OCI-LY7 (cell line): ENCODE measurements at regions not wholly inside any gene's neighbourhood (a gene's known extent, or its start where the extent isn't known, plus 50 kb on each side); places are given as distances from the start of the nearest gene placed in this dataset.

Experiments
- BruUV-seq: library from RNA; stranded (reverse); fragments of 400-500 nt; replicated peaks from 2 replicates; lab custom pipeline; 2021; lab: Mats Ljungman, UMichigan
- CTCF ChIA-PET: fragments of 300-600 bp; sonication (Branson Sonifier 250); formaldehyde crosslinking; loops from one replicate; lab custom pipeline; 2022; ENCODE audit warnings: antibody characterized with exemption; ENCODE audit not compliant: unreplicated experiment; lab: Charles Lee
- POLR2A ChIA-PET: fragments of 300-600 bp; sonication (Branson Sonifier 250); formaldehyde crosslinking; loops from one replicate; lab custom pipeline; 2022; ENCODE audit warnings: antibody characterized with exemption; lab: Charles Lee
- DNase-seq: peaks from one replicate; pipeline ENCODE4 v3.0.0-alpha.2; 2015; ENCODE audit warnings: low spot score
- H2AFZ ChIP-seq: fragments of 200-600 bp; sonication (generic), shearing (Covaris generic); 2 replicates; pipeline ENCODE4 v1.6.1; 2014; ENCODE audit warnings: mild to moderate bottlenecking, antibody characterized with exemption, low read length, moderate library complexity
- H3K27ac ChIP-seq: fragments of 200-600 bp; sonication (generic); 2 replicates; pipeline ENCODE4 v1.5.1; 2014; ENCODE audit warnings: mixed run types, low read depth, mild to moderate bottlenecking, moderate library complexity, low read length, inconsistent platforms; ENCODE audit not compliant: poor library complexity, severe bottlenecking
- H3K36me3 ChIP-seq: fragments of 200-600 bp; sonication (generic); 2 replicates; pipeline ENCODE4 v1.6.1; 2014; ENCODE audit warnings: mild to moderate bottlenecking, antibody characterized with exemption, low read length, moderate library complexity, mixed read lengths; ENCODE audit not compliant: insufficient read depth
- H3K4me1 ChIP-seq: fragments of 200-600 bp; sonication (generic); 2 replicates; pipeline ENCODE4 v1.5.1; 2014; ENCODE audit warnings: mild to moderate bottlenecking, low read length; ENCODE audit not compliant: insufficient read depth, poor library complexity, severe bottlenecking
- H3K4me2 ChIP-seq: fragments of 200-600 bp; sonication (generic); 2 replicates; pipeline ENCODE4 v1.6.1; 2014; ENCODE audit warnings: mild to moderate bottlenecking, low read length
- H3K4me3 ChIP-seq: fragments of 200-600 bp; sonication (generic); 2 replicates; pipeline ENCODE4 v1.5.1; 2014; ENCODE audit warnings: mild to moderate bottlenecking, low read depth, low read length; ENCODE audit not compliant: poor library complexity, severe bottlenecking
- H3K79me2 ChIP-seq: fragments of 200-600 bp; sonication (generic); 2 replicates; pipeline ENCODE4 v1.6.1; 2016; ENCODE audit warnings: low read depth, mild to moderate bottlenecking, low read length, moderate library complexity, mixed read lengths; ENCODE audit not compliant: insufficient read depth
- H3K9me2 ChIP-seq: fragments of 200-600 bp; sonication (generic); 2 replicates; pipeline ENCODE4 v1.6.1; 2016; ENCODE audit warnings: mild to moderate bottlenecking, low read length, mixed read lengths; ENCODE audit not compliant: insufficient read depth
- H3K9me3 ChIP-seq: fragments of 200-600 bp; sonication (generic); 2 replicates; pipeline ENCODE4 v1.6.1; 2014; ENCODE audit warnings: mild to moderate bottlenecking, mixed run types, low read length, mixed read lengths
- H4K20me1 ChIP-seq: fragments of 200-600 bp; sonication (generic); 2 replicates; pipeline ENCODE4 v1.6.1; 2014; ENCODE audit warnings: mild to moderate bottlenecking, antibody characterized with exemption, low read length, moderate library complexity, mixed read lengths; ENCODE audit not compliant: insufficient read depth
- EZH2phosphoT487 ChIP-seq: fragments of 200-600 bp; sonication (generic); IDR thresholded peaks from 2 replicates; pipeline ENCODE4 v1.6.1; 2018; ENCODE audit warnings: low read depth, borderline replicate concordance, mild to moderate bottlenecking, mixed run types, antibody characterized with exemption, low read length, moderate library complexity, mixed read lengths
- intact Hi-C: fragments of 100-400 bp; cut with micrococcal nuclease; formaldehyde crosslinking; loops from one replicate; pipeline ENCODE4 v1.10.0; 2022; ENCODE audit not compliant: unreplicated experiment
- TF ChIP-seq, protein P1 (sequence below): fragments of 200-600 bp; sonication (generic); conservative IDR thresholded peaks from 2 replicates; pipeline ENCODE4 v1.5.1; 2014; ENCODE audit warnings: mild to moderate bottlenecking, antibody characterized with exemption, low read length, moderate library complexity, mixed read lengths

- Histone ChIP-seq H4K20me1 (no peaks in the 10 kb centered on the region), H3K4me1 (no peaks in the 10 kb centered on the region), H3K36me3 (no peaks in the 10 kb centered on the region), H3K79me2 (no peaks in the 10 kb centered on the region), H3K9me3 (no peaks in the 10 kb centered on the region), H3K4me3 (no peak overlapping the region), H3K9me2 (no peaks in the 10 kb centered on the region), H3K27ac (no peak overlapping the region), H3K4me2 (no peak overlapping the region), H2AFZ (no peak overlapping the region)
- TF ChIP-seq EZH2phosphoT487: no peak
- TF ChIP-seq, protein P1, sequence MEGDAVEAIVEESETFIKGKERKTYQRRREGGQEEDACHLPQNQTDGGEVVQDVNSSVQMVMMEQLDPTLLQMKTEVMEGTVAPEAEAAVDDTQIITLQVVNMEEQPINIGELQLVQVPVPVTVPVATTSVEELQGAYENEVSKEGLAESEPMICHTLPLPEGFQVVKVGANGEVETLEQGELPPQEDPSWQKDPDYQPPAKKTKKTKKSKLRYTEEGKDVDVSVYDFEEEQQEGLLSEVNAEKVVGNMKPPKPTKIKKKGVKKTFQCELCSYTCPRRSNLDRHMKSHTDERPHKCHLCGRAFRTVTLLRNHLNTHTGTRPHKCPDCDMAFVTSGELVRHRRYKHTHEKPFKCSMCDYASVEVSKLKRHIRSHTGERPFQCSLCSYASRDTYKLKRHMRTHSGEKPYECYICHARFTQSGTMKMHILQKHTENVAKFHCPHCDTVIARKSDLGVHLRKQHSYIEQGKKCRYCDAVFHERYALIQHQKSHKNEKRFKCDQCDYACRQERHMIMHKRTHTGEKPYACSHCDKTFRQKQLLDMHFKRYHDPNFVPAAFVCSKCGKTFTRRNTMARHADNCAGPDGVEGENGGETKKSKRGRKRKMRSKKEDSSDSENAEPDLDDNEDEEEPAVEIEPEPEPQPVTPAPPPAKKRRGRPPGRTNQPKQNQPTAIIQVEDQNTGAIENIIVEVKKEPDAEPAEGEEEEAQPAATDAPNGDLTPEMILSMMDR: no peak
- ChIA-PET POLR2A (no interaction called here), CTCF (no interaction called here)
- no peak for DNase-seq
- no TSS peak for BruUV-seq
- intact Hi-C loops: no loop called here
Observed at GRCh38 chr10:10813656-10814055, 204.0 kb upstream of the CELF2 start.

GRCh38 chr10:10814069-10814468 is 203.6 kb upstream of the CELF2 start:
- Histone ChIP-seq H4K20me1 (no peaks in the 10 kb centered on the region), H3K4me1 (no peaks in the 10 kb centered on the region), H3K36me3 (no peaks in the 10 kb centered on the region), H3K4me2 (no peak overlapping the region), H3K27ac (no peak overlapping the region), H3K79me2 (no peaks in the 10 kb centered on the region), H3K9me2 (no peaks in the 10 kb centered on the region), H2AFZ (no peak overlapping the region), H3K4me3 (no peak overlapping the region), H3K9me3 (no peaks in the 10 kb centered on the region)
- intact Hi-C loops: no loop called here
- no peak for DNase-seq
- ChIA-PET POLR2A (no interaction called here), CTCF (no interaction called here)
- no TSS peak for BruUV-seq
- TF ChIP-seq, protein P1: no peak
- no peak for TF ChIP-seq EZH2phosphoT487

GRCh38 chr10:10816447-10816846 is 201.2 kb upstream of the CELF2 start:
- Histone ChIP-seq H3K4me2 (no peak overlapping the region), H3K27ac (no peak overlapping the region), H3K36me3 (no peaks in the 10 kb centered on the region), H2AFZ (no peak overlapping the region), H4K20me1 (no peaks in the 10 kb centered on the region), H3K4me1 (no peaks in the 10 kb centered on the region), H3K79me2 (no peaks in the 10 kb centered on the region), H3K4me3 (no peak overlapping the region), H3K9me2 (no peaks in the 10 kb centered on the region), H3K9me3 (no peaks in the 10 kb centered on the region)
- BruUV-seq: no TSS peak
- no peak for DNase-seq
- TF ChIP-seq, protein P1: no peak
- no peak for TF ChIP-seq EZH2phosphoT487
- POLR2A ChIA-PET: interaction anchor here (1.0 kb wide), 1 partner anchor 9 kb away, joined by 3 read pairs; no protein-coding TSS in a partner anchor
- intact Hi-C loops: no loop called here
- CTCF ChIA-PET: no interaction called here
